ENCODE measurements at regions not wholly inside any gene's neighbourhood (a gene's known extent, or its start where the extent isn't known, plus 50 kb on each side); places are given as distances from the start of the nearest gene placed in this dataset.

- no peaks in the 10 kb centered on the region for H3K4me1 ChIP-seq (replicated peaks in 1 of 4; ENCODE audit: control insufficient read depth in 3 of 4, insufficient read depth in 4 of 4, low read length in 3 of 4)
- H2BK5ac ChIP-seq (ENCODE audit: low read depth, low read length): no peak overlapping the region
- TF ChIP-seq SIX5 (IDR thresholded peaks at IDR 0.05; ENCODE audit: low read depth, low read length) (no peak), KDM4A (IDR thresholded peaks at IDR 0.05; ENCODE audit: low read depth, low read length, severe bottlenecking) (no peak), RAD21 (IDR thresholded peaks at IDR 0.05 in 1 of 2, conservative IDR thresholded peaks at IDR 0.05 in 1 of 2; ENCODE audit: low read depth in 2 of 2, low read length in 2 of 2) (peak; percentile 71 to 79), TAF7 (optimal IDR thresholded peaks at IDR 0.05; ENCODE audit: borderline replicate concordance, low read depth, low read length) (no peak), CBX8 (IDR thresholded peaks at IDR 0.05; ENCODE audit: borderline replicate concordance, low read depth, low read length) (no peak), CTCF (IDR thresholded peaks at IDR 0.05; ENCODE audit: control extremely low read depth in 1 of 3, insufficient read depth in 1 of 3, low read depth in 1 of 3, low read length in 3 of 3) (peak in 2 of 3 experiments; percentile 29 to 34; a peak in 2 of 4 replicates), NRF1 (IDR thresholded peaks at IDR 0.05; ENCODE audit: low read depth, low read length) (no peak)
- H2BK12ac ChIP-seq (ENCODE audit: low read depth, low read length): no peak overlapping the region
- CTCF ChIA-PET (ENCODE audit: partially characterized antibody): interaction anchor here (0.6 to 2.5 kb wide), 22 partner anchors 11 to 1800 kb away, joined by 3 to 11 read pairs (median 4); no protein-coding TSS in a partner anchor
- no peaks in the 10 kb centered on the region for H3K79me1 ChIP-seq (ENCODE audit: low read depth, low read length)
- no peak overlapping the region for H2AK5ac ChIP-seq (ENCODE audit: low read depth, low read length)
- POLR2A ChIA-PET (ENCODE audit: partially characterized antibody): interaction anchor here (0.8 kb wide), 1 partner anchor 171 kb away, joined by 5 read pairs; no protein-coding TSS in a partner anchor
- H2AFZ ChIP-seq (ENCODE audit: low read length): no peak overlapping the region
- H3K4ac ChIP-seq (replicated peaks; ENCODE audit: insufficient read length, low read depth, low read length): no peak overlapping the region
- H3K23ac ChIP-seq (ENCODE audit: insufficient read length): no peak overlapping the region
- H3K79me2 ChIP-seq (ENCODE audit: control insufficient read depth in 1 of 2, insufficient read depth in 2 of 2, low read length in 2 of 2): no peaks in the 10 kb centered on the region
- no peak overlapping the region for H3K4me3 ChIP-seq (ENCODE audit: extremely low read depth in 1 of 4, insufficient read depth in 2 of 4, low read depth in 3 of 4, low read length in 4 of 4)
- no peaks in the 10 kb centered on the region for H3K23me2 ChIP-seq (ENCODE audit: low read depth, low read length)
- H4K20me1 ChIP-seq (replicated peaks in 1 of 2; ENCODE audit: control insufficient read depth in 1 of 2, insufficient read depth in 2 of 2, low read length in 2 of 2): no peaks in the 10 kb centered on the region
- H2BK120ac ChIP-seq (replicated peaks; ENCODE audit: low read depth, low read length): no peak overlapping the region
- H3K36me3 ChIP-seq (ENCODE audit: control insufficient read depth in 2 of 4, insufficient read depth in 4 of 4, low read length in 3 of 4): no peaks in the 10 kb centered on the region
- H2BK15ac ChIP-seq (ENCODE audit: low read length): no peak overlapping the region
- H3K27me3 ChIP-seq (replicated peaks in 1 of 4; ENCODE audit: control insufficient read depth in 3 of 4, extremely low read depth in 1 of 4, insufficient read depth in 3 of 4, low read length in 3 of 4): no peaks in the 10 kb centered on the region
- H3K9ac ChIP-seq (replicated peaks in 1 of 4; ENCODE audit: extremely low read depth in 1 of 4, low read depth in 3 of 4, low read length in 3 of 4): no peak overlapping the region
- H3K4me2 ChIP-seq (ENCODE audit: insufficient read depth in 1 of 2, low read depth in 2 of 2, low read length in 2 of 2): no peak overlapping the region
- H3K9me3 ChIP-seq (ENCODE audit: insufficient read depth in 2 of 2, low read depth in 1 of 2, low read length in 1 of 2): no peaks in the 10 kb centered on the region; a peak in 1 of 4 replicates
- no peak overlapping the region for H3K27ac ChIP-seq (ENCODE audit: low read depth, low read length)
- H4K5ac ChIP-seq (ENCODE audit: insufficient read length, low read depth, low read length): no peak overlapping the region
- peak; percentile 71 for FAIRE-seq
- 24% methylated on average over 4 of the region's 4 CpGs; no CpG with 5 or more reads in 1 of the 2 experiments for WGBS, 2 experiments (ENCODE audit: extremely low coverage in 1 of 2, insufficient coverage in 1 of 2, insufficient read length in 1 of 2, insufficient replicate concordance in 2 of 2, low coverage in 1 of 2, low lambda C conversion rate in 2 of 2, missing lambda C conversion rate in 1 of 2)
- H4K8ac ChIP-seq (ENCODE audit: extremely low read depth, insufficient read depth, low read length): no peak overlapping the region
- no peak overlapping the region for H2BK20ac ChIP-seq (ENCODE audit: low read length)
- no peak for DNase-seq (ENCODE audit: low read depth in 1 of 2, low spot score in 2 of 2)
- no peak overlapping the region for H3K18ac ChIP-seq (ENCODE audit: extremely low read depth, low read length)
- no peak overlapping the region for H3K56ac ChIP-seq (replicated peaks; ENCODE audit: insufficient read length, low read depth, low read length)
- no peak overlapping the region for H3K14ac ChIP-seq (ENCODE audit: insufficient read length)
- H4K91ac ChIP-seq (replicated peaks; ENCODE audit: insufficient read length, low read length): no peak overlapping the region
Measured at GRCh38 chr4:114384629-114385028, 214.0 kb upstream of the UGT8 start.

Data from H1 (cell line).